ENCODE measurements at regions not wholly inside any gene's neighbourhood (a gene's known extent, or its start where the extent isn't known, plus 50 kb on each side); places are given as distances from the start of the nearest gene placed in this dataset.

DNA sequence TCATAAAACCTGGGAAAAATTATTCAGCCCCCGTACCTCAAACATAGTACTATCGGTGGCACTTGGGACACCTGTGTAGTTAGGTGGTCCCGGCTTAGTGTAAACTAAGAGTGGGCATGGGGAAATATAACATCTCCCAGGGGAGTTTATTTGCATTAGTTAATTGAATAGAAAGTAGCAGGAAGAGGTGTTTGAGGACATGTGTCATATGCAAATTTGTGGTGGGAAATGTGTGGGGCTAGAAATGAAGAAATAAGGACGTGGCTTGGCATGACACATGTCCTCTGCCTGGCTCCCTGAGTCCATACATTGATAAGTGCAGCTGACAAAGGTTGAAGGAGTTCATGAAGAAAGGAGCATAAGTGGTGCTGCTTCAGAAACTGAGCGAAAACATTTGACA is 483.6 kb downstream of the SH2D1A start:
- intact Hi-C loops (cut with micrococcal nuclease) (no loop called here), in situ Hi-C loops (cut with MboI) (no loop called here)
- no peaks in the 10 kb centered on the region for H3K9me3 ChIP-seq (replicated peaks; ENCODE audit: control insufficient read depth, insufficient read depth, low read depth, low read length)
- POLR2A ChIA-PET: no interaction called here
- no TSS peak for BruUV-seq (replicated peaks)
- ATAC-seq (no peak), FAIRE-seq (no peak), DNase-seq (ENCODE audit: extremely low read depth in 1 of 4, low spot score in 3 of 4) (no peak)
- H3K4me1 ChIP-seq (replicated peaks in 1 of 2; ENCODE audit: control insufficient read depth in 2 of 2, insufficient read depth in 2 of 2, low read length in 2 of 2): no peaks in the 10 kb centered on the region
- H3K27me3 ChIP-seq (ENCODE audit: control insufficient read depth in 2 of 2, insufficient read depth in 2 of 2, low read length in 2 of 2): no peaks in the 10 kb centered on the region
- no peaks in the 10 kb centered on the region for H3K36me3 ChIP-seq (ENCODE audit: control insufficient read depth, insufficient read depth, low read length)
- H3K79me2 ChIP-seq (ENCODE audit: control insufficient read depth, insufficient read depth, low read length): no peaks in the 10 kb centered on the region
- H2AFZ ChIP-seq (ENCODE audit: low read depth, low read length): no peak overlapping the region
- H3K4me2 ChIP-seq (ENCODE audit: insufficient read depth, low read length): no peak overlapping the region
- no peaks in the 10 kb centered on the region for H3K9me1 ChIP-seq (ENCODE audit: control insufficient read depth, insufficient read depth, low read length)
- 43% methylated on average over 5 of the region's 5 CpGs for WGBS (ENCODE audit: insufficient coverage, low coverage, missing lambda C conversion rate)
- no peak overlapping the region for H3K9ac ChIP-seq (ENCODE audit: insufficient read depth in 1 of 2, low read depth in 2 of 2, low read length in 2 of 2)
- no peak overlapping the region for H3K4me3 ChIP-seq
- H4K20me1 ChIP-seq (replicated peaks; ENCODE audit: control insufficient read depth, insufficient read depth, low read length): no peaks in the 10 kb centered on the region
- CTCF ChIA-PET (ENCODE audit: low intra/inter-chr PET ratio): no interaction called here
- H3K27ac ChIP-seq (ENCODE audit: extremely low read depth, low read depth, low read length): no peak overlapping the region
- TF ChIP-seq ZNF780A (CRISPR knock-in tag; IDR thresholded peaks at IDR 0.05): no peak
- TF ChIP-seq TFAM (CRISPR knock-in tag; conservative IDR thresholded peaks at IDR 0.05): no peak
- TF ChIP-seq ZKSCAN8 (CRISPR knock-in tag; IDR thresholded peaks at IDR 0.05): no peak
- TF ChIP-seq, protein P1, sequence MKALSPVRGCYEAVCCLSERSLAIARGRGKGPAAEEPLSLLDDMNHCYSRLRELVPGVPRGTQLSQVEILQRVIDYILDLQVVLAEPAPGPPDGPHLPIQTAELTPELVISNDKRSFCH (CRISPR knock-in tag; IDR thresholded peaks at IDR 0.05): no peak
- TF ChIP-seq, protein P1 (tag; IDR thresholded peaks at IDR 0.05): no peak
- no peak for TF ChIP-seq PHF8 (IDR thresholded peaks at IDR 0.05; ENCODE audit: borderline replicate concordance, low read length)
- no peak for TF ChIP-seq HNRNPK (IDR thresholded peaks at IDR 0.05; ENCODE audit: low read depth, low read length, poor library complexity, severe bottlenecking)
- TF ChIP-seq KLF10 (CRISPR knock-in tag; IDR thresholded peaks at IDR 0.05): no peak
- TF ChIP-seq NR3C1 (CRISPR knock-in tag; IDR thresholded peaks at IDR 0.05): no peak
- TF ChIP-seq, protein P2, sequence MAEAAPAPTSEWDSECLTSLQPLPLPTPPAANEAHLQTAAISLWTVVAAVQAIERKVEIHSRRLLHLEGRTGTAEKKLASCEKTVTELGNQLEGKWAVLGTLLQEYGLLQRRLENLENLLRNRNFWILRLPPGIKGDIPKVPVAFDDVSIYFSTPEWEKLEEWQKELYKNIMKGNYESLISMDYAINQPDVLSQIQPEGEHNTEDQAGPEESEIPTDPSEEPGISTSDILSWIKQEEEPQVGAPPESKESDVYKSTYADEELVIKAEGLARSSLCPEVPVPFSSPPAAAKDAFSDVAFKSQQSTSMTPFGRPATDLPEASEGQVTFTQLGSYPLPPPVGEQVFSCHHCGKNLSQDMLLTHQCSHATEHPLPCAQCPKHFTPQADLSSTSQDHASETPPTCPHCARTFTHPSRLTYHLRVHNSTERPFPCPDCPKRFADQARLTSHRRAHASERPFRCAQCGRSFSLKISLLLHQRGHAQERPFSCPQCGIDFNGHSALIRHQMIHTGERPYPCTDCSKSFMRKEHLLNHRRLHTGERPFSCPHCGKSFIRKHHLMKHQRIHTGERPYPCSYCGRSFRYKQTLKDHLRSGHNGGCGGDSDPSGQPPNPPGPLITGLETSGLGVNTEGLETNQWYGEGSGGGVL (CRISPR knock-in tag; IDR thresholded peaks at IDR 0.05): no peak
- no peak for TF ChIP-seq CHD4 (IDR thresholded peaks at IDR 0.05; ENCODE audit: insufficient read depth, insufficient replicate concordance, low read depth, low read length, poor library complexity, severe bottlenecking)
- no peak for TF ChIP-seq U2AF1 (optimal IDR thresholded peaks at IDR 0.05; ENCODE audit: low read depth, low read length)
- no peak for TF ChIP-seq NFIC (IDR thresholded peaks at IDR 0.05)
- TF ChIP-seq TARDBP (IDR thresholded peaks at IDR 0.05): no peak
- TF ChIP-seq SREBF1 (IDR thresholded peaks at IDR 0.05; ENCODE audit: borderline replicate concordance, low read depth, low read length): no peak

Data from K562 (cell line).